Caco-2 (cell line): ENCODE measurements at regions not wholly inside any gene's neighbourhood (a gene's known extent, or its start where the extent isn't known, plus 50 kb on each side); places are given as distances from the start of the nearest gene placed in this dataset.

Experiments
- BruUV-seq: library from RNA; stranded (reverse); fragments of 400-500 nt; replicated peaks from 2 replicates; lab custom pipeline; 2021; lab: Mats Ljungman, UMichigan
- CTCF ChIA-PET: fragments of 300-600 bp; sonication (Branson Sonifier 250); formaldehyde crosslinking; loops from one replicate; lab custom pipeline; 2022; ENCODE audit warnings: antibody characterized with exemption; lab: Charles Lee
- POLR2A ChIA-PET: fragments of 300-600 bp; sonication (Branson Sonifier 250); formaldehyde crosslinking; loops from one replicate; lab custom pipeline; 2022; ENCODE audit warnings: antibody characterized with exemption; lab: Charles Lee
- DNase-seq, 2 experiments: peaks; one replicate each; pipeline versions ENCODE4 v3.0.0 to v3.0.0-alpha.2; 2020 to 2022
- H3K27me3 ChIP-seq: replicated peaks from 2 replicates; pipeline ENCODE4 v1.6.0; 2011; ENCODE audit warnings: low read length; ENCODE audit not compliant: control insufficient read depth, insufficient read depth
- H3K36me3 ChIP-seq: 2 replicates; pipeline ENCODE4 v1.5.1; 2011; ENCODE audit warnings: low read length; ENCODE audit not compliant: control insufficient read depth, insufficient read depth
- H3K4me1 ChIP-seq: fragments of 250-450 bp; sonication (Bioruptor Pico); 2 replicates; pipeline ENCODE4 v1.5.1; 2020; ENCODE audit warnings: mild to moderate bottlenecking
- H3K4me3 ChIP-seq: 2 replicates; pipeline ENCODE4 v1.5.1; 2011; ENCODE audit warnings: low read depth, mild to moderate bottlenecking, control low read depth, low read length
- H3K9me3 ChIP-seq: fragments of 250-450 bp; sonication (Bioruptor Pico); 2 replicates; pipeline ENCODE4 v1.5.1; 2020; ENCODE audit warnings: mild to moderate bottlenecking, moderate library complexity
- H3K27ac Mint-ChIP-seq: one replicate; pipeline ENCODE4 v1.8.0; 2022; ENCODE audit warnings: mixed read lengths; ENCODE audit not compliant: unreplicated experiment
- H3K27me3 Mint-ChIP-seq: one replicate; pipeline ENCODE4 v1.8.0; 2022; ENCODE audit warnings: mixed read lengths; ENCODE audit not compliant: insufficient read depth, unreplicated experiment
- H3K36me3 Mint-ChIP-seq: one replicate; pipeline ENCODE4 v1.8.0; 2022; ENCODE audit warnings: mild to moderate bottlenecking, mixed read lengths; ENCODE audit not compliant: insufficient read depth, unreplicated experiment
- H3K4me1 Mint-ChIP-seq: one replicate; pipeline ENCODE4 v1.8.0; 2022; ENCODE audit warnings: low read depth, mixed read lengths; ENCODE audit not compliant: unreplicated experiment
- H3K4me3 Mint-ChIP-seq: one replicate; pipeline ENCODE4 v1.8.0; 2022; ENCODE audit warnings: mild to moderate bottlenecking, moderate library complexity, mixed read lengths; ENCODE audit not compliant: unreplicated experiment
- H3K9me3 Mint-ChIP-seq: one replicate; pipeline ENCODE4 v1.8.0; 2022; ENCODE audit warnings: mixed read lengths; ENCODE audit not compliant: unreplicated experiment
- intact Hi-C: fragments of 100-400 bp; cut with micrococcal nuclease; formaldehyde crosslinking; loops from one replicate; pipeline ENCODE4 v1.10.0; 2022; ENCODE audit not compliant: unreplicated experiment
- TF ChIP-seq, protein P1 (sequence below), 2 experiments: fragments of 200-600 bp in 1 of 2; IDR thresholded peaks; 1 replicate in 1 of 2; 2 replicates in 1 of 2; pipeline versions ENCODE4 v1.5.1 to v1.8.0; 2011 to 2022; ENCODE audit warnings: antibody characterized with exemption in 1 of 2, control low read depth in 1 of 2, inconsistent platforms in 1 of 2, low read depth in 1 of 2, low read length in 1 of 2, mild to moderate bottlenecking in 1 of 2, moderate library complexity in 1 of 2; ENCODE audit not compliant: insufficient read depth in 1 of 2, severe bottlenecking in 1 of 2, unreplicated experiment in 1 of 2

DNA sequence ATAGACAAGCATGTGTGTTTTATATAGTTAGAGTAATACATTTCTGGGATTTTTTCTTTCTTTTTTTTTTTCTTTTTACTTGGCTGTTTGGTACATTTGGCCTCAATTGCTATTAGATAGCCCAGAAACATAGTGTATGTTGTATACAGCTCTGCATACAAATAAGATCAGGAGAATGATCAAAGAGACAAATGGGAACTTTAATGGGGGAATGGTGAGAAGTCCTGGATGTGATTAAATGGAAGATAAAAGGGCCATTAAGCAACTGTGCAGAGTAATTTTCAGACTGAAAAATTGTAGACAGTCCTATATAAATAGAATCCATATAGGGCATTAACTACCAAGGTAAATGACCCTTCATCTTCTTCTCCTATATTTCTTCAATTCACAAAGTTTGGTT, 575.6 kb downstream of the EBF1 start:
- Mint-ChIP-seq H3K36me3 (no peaks in the 10 kb centered on the region), H3K4me3 (no peak overlapping the region), H3K27me3 (peaks cover 5% of the 10 kb centered on the region), H3K4me1 (no peaks in the 10 kb centered on the region), H3K9me3 (no peaks in the 10 kb centered on the region), H3K27ac (no peak overlapping the region)
- CTCF ChIA-PET: no interaction called here
- no peak overlapping the region for H3K4me3 ChIP-seq
- H3K27me3 ChIP-seq: no peaks in the 10 kb centered on the region
- POLR2A ChIA-PET: no interaction called here
- H3K4me1 ChIP-seq: no peaks in the 10 kb centered on the region
- BruUV-seq: no TSS peak
- TF ChIP-seq, protein P1, sequence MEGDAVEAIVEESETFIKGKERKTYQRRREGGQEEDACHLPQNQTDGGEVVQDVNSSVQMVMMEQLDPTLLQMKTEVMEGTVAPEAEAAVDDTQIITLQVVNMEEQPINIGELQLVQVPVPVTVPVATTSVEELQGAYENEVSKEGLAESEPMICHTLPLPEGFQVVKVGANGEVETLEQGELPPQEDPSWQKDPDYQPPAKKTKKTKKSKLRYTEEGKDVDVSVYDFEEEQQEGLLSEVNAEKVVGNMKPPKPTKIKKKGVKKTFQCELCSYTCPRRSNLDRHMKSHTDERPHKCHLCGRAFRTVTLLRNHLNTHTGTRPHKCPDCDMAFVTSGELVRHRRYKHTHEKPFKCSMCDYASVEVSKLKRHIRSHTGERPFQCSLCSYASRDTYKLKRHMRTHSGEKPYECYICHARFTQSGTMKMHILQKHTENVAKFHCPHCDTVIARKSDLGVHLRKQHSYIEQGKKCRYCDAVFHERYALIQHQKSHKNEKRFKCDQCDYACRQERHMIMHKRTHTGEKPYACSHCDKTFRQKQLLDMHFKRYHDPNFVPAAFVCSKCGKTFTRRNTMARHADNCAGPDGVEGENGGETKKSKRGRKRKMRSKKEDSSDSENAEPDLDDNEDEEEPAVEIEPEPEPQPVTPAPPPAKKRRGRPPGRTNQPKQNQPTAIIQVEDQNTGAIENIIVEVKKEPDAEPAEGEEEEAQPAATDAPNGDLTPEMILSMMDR (IDR thresholded peaks at IDR 0.05; ENCODE audit: insufficient read depth in 1 of 2, low read depth in 1 of 2, low read length in 1 of 2, severe bottlenecking in 1 of 2, unreplicated experiment in 1 of 2): no peak
- H3K36me3 ChIP-seq: no peaks in the 10 kb centered on the region
- intact Hi-C loops: no loop called here
- H3K9me3 ChIP-seq: no peaks in the 10 kb centered on the region
- DNase-seq: no peak

DNA sequence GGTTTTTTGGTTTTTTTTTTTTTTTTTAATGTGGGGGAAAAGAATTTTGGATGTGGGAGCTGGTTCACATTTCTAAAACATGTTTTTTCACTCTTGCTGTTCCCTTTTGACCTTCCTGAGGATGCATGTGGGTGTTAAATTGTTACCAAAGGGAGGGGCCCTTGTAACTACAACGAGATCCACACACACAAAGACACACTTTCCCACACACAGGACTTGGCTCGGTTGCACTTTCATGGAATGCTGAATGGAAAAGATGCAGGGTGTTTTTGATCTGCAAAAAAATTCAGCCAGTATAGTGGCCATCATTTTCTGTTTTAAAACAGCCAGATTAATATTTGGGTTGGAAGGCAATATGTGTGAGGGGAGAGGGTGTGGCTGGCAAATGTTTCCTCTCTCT, 576.9 kb downstream of the EBF1 start:
- no TSS peak for BruUV-seq
- ChIA-PET CTCF (no interaction called here), POLR2A (no interaction called here)
- no peak overlapping the region for H3K27ac Mint-ChIP-seq
- H3K36me3 Mint-ChIP-seq: no peaks in the 10 kb centered on the region
- H3K9me3 Mint-ChIP-seq: no peaks in the 10 kb centered on the region
- no peak overlapping the region for H3K4me3 Mint-ChIP-seq
- no peaks in the 10 kb centered on the region for H3K9me3 ChIP-seq
- no peak overlapping the region for H3K4me3 ChIP-seq
- no peaks in the 10 kb centered on the region for H3K27me3 ChIP-seq
- no peak for DNase-seq
- peaks cover 1% of the 10 kb centered on the region for H3K27me3 Mint-ChIP-seq
- H3K4me1 Mint-ChIP-seq: no peaks in the 10 kb centered on the region
- TF ChIP-seq, protein P1 (IDR thresholded peaks at IDR 0.05; ENCODE audit: insufficient read depth in 1 of 2, low read depth in 1 of 2, low read length in 1 of 2, severe bottlenecking in 1 of 2, unreplicated experiment in 1 of 2): no peak
- no peaks in the 10 kb centered on the region for H3K4me1 ChIP-seq
- H3K36me3 ChIP-seq: no peaks in the 10 kb centered on the region
- intact Hi-C loops: no loop called here

DNA sequence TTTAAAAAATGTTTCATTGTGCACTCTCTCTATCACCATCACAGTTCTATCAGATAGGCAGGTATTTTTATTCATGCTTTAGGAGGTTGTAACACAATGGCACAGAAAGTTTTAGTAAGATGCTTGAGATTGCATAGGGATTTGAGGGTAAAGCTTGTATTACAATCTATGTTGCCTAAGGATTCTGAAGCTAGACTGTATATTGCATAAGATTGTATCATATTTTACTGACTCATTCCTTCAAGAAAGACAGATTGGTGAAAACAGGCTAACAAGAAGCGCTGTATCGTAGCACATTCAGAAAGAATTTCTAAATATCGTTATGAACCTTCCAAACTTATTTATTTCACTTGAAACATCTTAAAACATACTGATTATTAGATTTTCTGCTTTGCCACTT, 577.7 kb downstream of the EBF1 start:
- Mint-ChIP-seq H3K27me3 (no peaks in the 10 kb centered on the region), H3K4me1 (no peaks in the 10 kb centered on the region), H3K4me3 (no peak overlapping the region), H3K9me3 (no peaks in the 10 kb centered on the region), H3K27ac (no peak overlapping the region), H3K36me3 (no peaks in the 10 kb centered on the region)
- CTCF ChIA-PET: no interaction called here
- Histone ChIP-seq H3K36me3 (no peaks in the 10 kb centered on the region), H3K4me1 (no peaks in the 10 kb centered on the region), H3K4me3 (no peak overlapping the region), H3K9me3 (no peaks in the 10 kb centered on the region), H3K27me3 (no peaks in the 10 kb centered on the region)
- BruUV-seq: no TSS peak
- TF ChIP-seq, protein P1 (IDR thresholded peaks at IDR 0.05; ENCODE audit: insufficient read depth in 1 of 2, low read depth in 1 of 2, low read length in 1 of 2, severe bottlenecking in 1 of 2, unreplicated experiment in 1 of 2): no peak
- intact Hi-C loops: no loop called here
- POLR2A ChIA-PET: no interaction called here
- no peak for DNase-seq
